Stimulated activated CD4-positive, alpha-beta T cell treated with anti-CD3 and anti-CD28 coated beads, TNF-alpha, amount 100 ng/mL, for 1 hour (primary cell): ENCODE measurements at regions not wholly inside any gene's neighbourhood (a gene's known extent, or its start where the extent isn't known, plus 50 kb on each side); places are given as distances from the start of the nearest gene placed in this dataset.
"Not testable (repeated sequence)": the region's sequence is repeated elsewhere in the genome, so short reads cannot be mapped to it uniquely, and the experiment has no call there.

Source experiments
- DNase-seq, 3 donors: peaks; one replicate each; pipeline ENCODE4 v3.0.0-alpha.2; 2020; ENCODE audit warnings: low read depth in 3 of 3, low spot score in 1 of 3

DNA sequence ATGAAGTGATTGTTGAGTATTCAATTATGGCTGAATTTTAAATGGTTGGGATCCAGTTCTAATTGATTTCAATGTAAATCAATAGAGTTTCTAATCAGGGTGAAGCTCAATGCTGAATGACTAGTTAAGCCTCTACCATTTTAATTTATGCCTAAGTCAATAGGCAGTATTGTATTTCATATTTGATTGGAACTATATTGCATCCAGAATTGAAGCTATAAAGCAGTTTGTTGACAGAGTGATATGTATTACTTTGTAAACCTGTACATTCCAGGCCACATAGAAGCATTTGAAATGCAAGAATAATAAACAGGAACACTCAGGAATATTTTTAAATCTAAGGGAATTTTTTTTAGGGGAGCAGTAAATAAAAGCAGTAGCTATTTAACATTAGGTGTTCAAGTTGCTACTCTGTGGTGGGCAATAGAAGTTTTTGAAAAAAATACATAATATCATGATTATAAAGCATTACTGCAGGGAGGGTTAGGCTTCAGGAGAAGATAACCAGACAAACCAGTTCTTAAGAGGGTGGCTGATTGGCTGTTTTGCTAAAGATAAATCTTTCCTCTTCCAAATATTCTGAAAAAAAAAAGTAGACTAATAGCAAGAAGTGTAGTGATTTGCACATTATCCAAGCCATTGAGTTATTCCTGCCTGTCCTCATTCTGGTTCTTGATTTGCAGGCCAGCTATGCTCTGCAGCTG, 492.0 kb upstream of the MEF2C start:
- no peak for DNase-seq

DNA sequence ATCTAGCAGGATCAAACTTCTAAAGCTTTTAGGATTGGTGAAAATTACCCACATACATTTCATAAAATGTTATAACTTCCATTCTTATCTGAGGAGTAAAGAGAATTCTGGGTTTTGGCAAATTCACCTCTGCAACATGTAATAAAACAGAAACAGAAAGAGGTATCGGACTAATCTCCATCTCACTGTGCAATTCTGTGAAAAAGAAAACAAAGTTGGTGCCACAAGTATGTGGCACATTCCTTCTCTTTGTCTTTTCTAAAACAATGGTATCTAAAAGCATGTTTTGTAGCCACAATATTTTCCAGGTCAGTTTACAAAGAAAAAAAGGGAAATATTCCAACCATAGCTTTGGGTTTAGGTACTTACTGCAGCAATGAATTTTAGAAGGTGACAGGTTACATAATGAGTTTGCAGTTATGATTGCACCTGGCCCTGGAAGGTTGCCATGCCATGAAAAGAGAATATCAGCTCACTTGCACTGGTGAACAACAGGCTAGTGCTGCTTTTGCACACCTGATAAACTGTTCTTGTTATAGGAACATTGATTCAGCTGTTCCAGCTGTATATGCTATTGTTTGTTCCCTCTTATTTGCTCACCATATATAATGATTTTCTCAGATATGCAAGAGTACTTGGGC, 491.3 kb upstream of the MEF2C start:
- DNase-seq: no peak

DNA sequence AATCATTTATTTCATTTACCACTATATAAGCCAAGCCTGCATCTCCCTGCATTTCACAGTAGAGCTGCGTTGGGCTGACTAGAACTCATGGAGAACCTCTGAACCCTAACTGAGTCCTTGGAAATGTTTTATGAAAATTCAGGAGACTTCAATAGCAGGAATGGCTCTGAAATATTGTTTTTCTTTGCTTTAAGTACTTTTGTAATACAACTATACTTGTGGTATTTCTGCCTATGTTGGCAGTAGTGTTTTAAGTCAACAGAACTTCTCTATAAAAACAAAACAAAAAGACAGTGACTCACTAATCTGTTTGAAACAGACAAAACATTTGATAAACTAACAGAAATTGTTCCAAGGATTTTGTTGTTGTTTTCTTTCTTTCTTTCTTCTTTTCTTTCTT, 489.2 kb upstream of the MEF2C start:
- no peak for DNase-seq

DNA sequence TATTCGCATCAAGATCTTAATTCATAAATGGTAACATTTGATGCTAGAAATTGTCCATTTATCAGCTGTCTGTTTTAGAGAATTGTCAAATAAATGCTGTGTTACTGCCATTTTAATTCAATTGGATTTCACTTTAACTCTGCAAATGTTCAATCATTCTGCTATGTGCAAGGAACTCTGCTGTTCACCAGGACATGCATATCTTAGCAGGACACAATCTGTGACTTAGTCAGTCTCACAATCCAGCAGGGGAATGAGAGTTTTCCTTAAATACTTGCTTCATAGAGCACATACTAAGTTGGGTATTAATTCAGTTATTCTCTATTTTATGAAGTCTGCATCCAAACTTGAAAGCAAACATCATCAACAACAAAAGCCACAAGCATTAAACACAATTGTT, 488.7 kb upstream of the MEF2C start:
- DNase-seq: no peak

DNA sequence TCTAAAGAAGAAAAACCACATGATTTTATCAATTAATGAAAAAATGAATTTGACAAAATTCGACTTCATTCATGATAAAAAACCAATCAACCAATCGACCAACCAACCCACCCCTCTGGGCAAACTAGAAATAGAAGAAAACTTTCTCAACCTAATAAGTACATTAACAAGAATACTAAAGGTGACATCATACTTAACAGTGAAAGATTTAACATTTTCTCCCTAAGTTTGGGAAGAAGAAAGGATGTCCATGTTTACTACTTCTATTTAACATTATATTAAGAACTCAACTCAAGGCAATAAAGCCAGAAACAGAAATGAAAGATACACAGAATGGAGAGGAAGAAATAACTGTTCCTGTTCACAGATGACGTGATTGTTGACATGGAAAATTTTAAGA, 476.1 kb upstream of the MEF2C start:
- DNase-seq: no peak

DNA sequence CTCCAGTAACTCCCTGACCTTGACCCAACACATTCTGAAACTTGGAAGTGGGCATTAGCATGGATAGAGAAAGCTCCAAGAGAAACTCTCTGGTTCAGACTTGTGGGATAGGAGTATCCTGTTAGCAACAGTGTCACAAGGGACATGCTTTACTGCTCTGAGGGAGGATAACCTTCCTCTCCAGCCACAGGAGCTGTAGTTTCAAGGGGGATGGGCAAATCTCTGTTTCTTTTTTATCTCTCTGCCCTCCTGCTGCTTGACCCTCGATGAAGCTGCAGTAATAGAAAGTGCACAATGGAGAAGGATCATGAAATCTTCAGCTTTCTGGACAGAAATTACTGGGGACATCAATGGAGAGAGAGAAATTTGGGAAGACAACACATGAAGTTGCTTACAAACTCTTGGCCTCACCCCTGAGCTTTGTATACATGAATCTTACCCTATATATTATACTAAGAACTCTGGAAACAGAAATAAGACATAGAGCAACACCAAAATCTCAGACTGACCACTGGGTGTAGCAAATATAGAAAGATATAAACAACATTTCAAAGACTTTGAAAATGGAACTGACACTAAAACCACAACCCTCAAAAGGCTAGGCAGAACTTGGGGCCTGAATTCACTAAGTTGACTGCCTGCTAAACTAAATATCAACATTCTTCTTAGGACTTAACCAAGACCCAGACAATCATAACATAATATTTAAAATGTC, 471.0 kb upstream of the MEF2C start:
- no peak for DNase-seq

DNA sequence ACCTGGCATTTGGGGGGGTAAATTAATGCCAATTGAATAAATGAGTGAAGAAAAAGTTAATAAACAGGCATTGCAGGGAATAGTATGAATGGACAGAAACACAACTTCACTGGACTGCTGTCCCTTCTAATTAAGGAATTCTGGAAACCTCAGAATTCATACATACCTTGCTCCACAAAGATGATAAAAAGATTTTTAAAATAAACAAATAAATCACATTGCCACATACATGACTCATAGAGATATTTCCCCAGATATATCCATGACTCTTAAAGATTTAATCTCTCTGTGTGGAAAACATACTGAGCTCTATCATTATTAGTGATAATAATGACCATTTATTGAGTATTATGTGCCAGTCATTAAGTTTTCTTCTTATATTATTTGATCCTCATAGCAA, 469.0 kb upstream of the MEF2C start:
- DNase-seq: no peak

DNA sequence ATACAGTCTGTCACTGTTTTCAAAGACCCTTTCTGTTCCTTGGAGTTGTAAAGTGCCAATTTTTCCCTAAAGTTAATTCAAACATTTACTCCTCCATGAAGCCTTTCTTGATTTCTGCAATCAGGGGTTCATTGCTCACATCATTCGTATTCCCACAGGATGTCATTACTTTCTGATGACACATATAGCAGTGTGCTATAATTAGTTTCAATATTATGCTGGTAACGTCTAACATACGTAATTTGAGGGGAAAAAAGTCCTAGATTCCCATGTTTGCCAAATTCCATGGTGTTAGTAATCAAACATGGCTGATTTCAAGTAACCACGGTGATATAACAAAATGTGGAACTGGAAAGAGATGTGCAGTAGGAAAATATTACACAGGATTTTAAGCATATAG, 468.2 kb upstream of the MEF2C start:
- no peak for DNase-seq

DNA sequence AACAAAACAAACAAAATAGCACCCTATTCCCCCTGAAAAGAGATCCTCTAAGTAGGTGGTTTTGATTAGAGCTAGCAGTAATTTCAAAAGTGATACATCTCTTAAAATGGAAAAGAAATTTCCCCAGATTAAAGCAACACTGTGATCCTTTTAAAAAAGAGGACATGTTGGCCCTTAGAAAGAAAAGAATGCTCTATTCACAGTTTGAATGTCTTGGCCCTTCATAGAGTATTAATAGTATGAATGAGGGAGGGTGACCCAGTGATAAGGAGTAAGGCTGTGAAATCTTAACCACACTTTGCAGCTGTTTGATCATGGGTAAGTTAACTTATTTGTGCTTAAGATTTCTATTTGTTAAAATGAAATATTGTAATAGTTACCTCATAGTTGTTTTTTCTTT, 467.7 kb upstream of the MEF2C start:
- DNase-seq: no peak

DNA sequence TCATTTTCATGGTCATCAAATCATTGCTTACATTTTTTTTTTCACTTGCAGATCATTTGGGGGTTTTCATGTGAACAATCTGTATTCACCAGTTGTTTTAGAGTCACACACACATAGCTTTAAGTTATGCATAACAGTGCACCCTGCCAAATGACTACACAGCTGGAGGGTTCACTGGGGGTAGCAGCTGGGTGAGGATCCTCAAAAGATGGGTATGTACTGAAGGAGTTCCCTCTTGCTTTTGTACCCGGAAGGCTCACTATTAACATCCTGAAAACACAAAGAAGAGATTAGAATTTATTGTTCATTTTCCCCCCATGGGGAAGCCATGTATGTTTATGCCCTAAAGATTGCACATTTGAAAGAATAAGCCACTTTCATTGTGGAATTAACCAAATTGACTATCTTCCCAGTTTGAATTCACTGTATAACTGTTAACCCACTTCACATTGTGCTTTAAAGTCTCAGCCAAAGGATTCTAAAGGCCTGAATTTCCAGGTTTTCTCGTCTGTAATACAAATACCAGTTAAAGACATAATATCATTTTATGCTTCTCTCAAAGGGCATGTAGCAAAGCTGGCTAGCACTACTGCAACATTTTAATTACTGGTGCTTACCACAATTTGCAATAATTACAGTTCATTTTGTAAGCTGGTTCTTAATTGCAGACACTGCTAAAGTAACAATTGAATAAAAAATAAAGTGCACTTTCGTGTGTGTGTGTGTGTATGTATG, 466.4 kb upstream of the MEF2C start:
- no peak for DNase-seq

DNA sequence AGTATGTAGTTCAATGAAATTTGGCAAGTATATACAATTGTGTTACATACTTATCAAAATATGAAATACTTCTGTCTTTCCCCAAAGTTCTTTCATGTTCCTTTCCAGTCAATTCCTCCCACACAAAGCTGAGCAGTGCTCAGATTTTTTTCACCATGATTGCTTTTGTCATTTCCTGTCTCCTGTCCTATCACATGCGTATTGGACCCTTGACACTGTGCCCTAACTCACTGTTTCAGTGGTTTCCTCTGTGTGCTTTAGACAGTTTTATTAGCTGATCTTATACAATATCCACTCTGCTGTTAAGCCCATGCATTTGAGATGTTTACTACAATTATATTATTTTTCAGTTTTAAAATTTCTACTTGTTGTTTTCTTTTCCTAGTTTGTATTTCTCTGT, 463.6 kb upstream of the MEF2C start:
- DNase-seq: no peak

DNA sequence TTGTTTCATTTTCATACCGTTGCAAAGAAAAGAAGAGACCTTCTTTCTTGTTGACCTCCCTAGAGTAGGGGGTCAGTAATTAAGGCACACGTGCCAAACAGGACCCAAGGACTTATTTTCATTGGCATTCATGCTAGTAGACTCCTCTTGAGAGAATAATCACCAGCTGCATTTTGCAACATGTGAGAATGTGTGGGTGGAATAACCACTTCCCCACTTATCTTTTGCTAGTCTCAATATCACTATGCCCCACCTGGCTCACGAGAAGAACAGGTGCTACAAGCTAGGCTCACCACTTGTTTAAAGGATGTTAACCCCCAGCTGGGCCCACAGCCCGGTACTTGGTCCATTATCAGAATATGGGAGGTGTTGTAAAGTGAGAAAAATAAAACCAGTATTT, 460.7 kb upstream of the MEF2C start:
- DNase-seq: no peak

DNA sequence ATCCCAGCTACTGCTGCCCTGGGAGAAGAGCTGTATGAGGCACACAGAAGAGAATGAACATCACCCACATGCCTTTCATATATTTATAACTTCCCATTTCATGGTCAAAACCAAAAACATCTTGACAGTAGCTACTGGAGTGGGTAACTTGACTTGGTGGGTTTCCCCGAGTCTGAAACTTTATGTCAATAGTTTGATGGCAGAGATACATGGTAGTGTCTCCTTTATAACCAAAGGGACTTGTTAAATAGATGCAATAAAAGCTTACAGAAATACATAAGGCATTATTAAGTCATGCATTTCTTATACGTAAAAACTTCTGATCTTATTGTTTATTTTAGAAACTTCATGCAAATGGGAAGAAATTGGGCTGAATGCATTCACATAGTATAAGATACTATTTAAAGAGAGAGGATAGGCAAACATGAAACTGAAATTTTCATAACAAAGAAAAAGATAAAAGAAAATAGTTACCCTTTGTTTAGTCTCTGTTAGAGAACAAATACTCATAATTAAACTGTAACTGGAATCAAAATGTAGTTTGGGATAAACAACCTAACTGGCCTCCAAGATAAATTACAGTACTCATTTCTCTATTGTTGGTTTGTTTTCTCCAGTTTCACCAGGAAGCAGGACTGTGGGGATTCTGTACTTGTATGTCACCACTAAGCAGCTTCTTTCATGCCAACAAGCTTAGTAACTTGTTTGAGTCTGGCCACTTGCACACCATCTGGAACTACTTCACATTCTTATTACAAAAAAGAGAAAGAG, 459.3 kb upstream of the MEF2C start:
- DNase-seq: no peak

DNA sequence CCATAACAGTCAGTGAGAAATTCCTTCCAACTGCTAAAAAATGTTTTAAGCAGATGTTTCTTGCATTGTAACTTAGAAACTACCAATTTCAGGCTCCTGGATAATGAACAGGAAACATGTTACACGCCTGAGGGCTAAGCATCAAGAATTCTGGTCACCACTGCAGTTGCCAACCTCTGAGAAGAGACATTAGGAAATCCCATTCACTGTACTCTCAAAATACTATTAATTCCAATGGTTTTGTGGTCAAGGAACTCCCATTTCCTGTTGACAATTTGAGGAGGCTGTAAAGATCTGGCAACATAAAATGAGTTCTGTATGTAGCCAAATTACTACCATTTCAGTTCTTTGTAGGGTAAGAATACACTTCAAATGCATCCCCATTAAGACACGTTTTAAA, 456.0 kb upstream of the MEF2C start:
- no peak for DNase-seq

DNA sequence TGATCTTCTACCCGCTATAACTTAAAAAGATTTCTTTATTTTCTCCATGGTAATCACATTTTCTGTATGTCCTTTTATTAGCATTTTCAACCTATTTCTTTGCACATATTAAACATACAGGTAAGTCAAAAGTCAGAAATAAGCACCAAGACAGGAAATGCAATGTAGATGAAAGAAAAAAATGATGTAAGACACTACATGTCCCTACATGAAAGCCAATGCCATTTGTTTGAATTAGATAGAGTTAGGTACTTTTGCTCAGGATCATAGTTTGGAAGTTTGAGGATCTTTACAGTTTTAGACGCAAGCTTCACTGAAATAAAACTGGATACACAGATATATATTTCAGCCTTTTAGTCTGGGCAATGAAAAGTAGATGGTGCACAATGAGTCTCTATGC, 453.1 kb upstream of the MEF2C start:
- DNase-seq: no peak

DNA sequence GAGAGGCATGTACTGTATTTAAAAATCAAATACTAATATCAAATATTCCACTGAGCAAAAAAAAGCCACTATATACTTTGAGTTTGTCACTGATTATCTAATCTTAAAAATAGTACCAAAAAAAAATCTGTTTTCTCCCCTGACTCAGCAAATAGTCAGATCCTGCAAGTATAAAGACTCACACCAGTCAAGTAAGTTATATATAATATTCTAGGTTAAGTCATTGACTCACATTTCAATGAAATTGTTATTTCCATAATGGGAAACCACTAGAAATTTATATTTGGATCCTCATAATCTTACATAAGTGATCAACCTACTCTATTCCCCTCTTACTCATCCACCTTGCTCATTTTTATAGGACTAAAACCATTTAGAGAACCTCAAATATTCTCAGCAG, 447.2 kb upstream of the MEF2C start:
- DNase-seq: no peak

DNA sequence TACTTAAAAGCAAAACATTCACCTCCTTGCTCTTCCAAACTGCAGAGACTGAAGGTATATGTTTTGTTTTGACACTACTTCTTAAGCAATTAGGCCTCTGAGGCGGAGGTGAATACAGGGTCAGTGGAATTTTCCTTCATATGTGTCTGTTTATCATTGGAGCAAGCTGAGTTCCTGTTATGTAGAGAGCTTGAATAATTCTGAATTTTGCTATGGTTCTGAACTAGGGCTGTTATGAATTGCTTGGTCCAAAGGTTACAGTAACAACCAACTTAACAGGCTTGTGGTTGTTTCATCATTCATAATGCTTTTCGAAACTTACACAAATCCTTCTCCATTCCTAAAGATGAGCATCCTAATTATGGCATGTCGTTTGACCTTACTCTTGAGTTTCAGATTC, 444.6 kb upstream of the MEF2C start:
- no peak for DNase-seq

DNA sequence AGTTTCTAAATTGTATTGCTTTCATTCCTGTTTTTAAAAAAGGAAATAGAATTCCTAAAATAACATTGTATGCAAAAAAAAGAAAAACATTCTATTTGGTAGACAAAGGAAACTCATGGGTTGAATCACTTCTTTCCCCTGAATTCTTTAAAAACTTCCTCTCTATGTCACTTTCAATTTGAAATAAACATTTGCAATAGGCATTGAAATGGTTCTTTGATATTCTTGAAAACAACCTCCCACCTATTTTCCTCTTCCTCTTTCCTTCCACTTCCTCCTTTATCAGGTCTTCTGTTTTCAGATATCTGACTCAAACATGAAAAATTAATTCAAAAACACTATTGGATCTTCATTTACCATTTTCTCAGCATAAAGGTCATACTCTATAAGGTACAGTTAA, 442.0 kb upstream of the MEF2C start:
- no peak for DNase-seq

DNA sequence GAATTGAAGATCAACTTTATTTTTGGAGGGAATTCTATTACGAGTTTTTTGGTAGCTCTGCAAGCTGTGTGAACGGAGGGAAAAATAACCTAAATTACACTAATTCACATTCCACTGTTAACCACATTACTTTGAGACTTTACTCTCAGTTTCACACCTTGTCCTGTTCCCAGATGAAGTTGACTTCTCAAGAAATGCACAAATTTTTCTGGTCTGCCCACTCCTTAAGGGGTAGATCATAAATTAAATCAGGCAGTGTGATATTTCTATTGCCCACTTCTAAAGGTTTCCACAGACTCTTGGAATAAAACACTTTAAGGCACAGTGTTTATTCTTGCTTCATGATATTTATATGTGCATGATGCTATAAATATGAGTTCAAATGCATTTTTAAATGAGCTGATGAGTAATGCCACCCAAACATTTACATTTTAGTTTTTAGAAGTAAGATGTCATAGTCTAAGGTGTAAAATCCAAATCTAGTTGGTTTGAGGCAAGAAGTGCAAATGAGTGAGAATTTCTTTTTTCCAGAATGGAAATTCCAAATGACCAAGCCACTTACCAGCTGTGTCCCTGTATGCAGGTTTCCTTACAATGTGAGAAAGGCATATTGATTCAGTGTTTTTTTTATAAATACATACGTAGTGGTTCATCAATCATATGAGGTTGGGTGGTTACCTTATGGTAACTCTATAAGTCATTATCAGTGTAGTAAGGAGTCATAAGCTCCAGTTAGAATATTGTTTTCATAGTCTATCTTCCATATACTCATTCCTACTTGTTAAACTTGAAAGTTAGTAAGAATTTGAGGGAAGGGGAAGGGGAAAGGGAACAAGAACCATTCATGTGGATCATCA, 437.7 kb upstream of the MEF2C start:
- DNase-seq: no peak

DNA sequence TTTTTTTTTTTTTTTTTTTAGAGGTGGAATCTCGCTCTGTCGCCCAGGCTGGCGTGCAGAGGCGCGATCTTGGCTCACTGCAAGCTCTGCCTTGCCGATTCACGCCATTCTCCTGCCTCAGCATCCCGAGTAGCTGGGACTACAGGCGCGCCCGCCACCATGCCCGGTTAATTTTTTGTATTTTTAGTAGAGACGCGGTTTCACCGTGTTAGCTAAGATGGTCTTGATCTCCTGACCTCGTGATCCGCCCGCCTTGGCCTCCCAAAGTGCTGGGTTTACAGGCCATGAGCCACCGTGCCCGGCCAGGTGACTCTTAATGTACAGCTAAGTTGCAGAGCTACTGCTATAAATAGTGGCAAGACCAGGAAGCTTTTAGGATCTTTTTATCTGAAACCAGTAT, 434.9 kb upstream of the MEF2C start:
- DNase-seq: not testable (repeated sequence)
